ENCODE measurements at regions not wholly inside any gene's neighbourhood (a gene's known extent, or its start where the extent isn't known, plus 50 kb on each side); places are given as distances from the start of the nearest gene placed in this dataset.
"Not testable (repeated sequence)": the region's sequence is repeated elsewhere in the genome, so short reads cannot be mapped to it uniquely, and the experiment has no call there.

GRCh38 chr1:157287462-157287861, 149.3 kb upstream of the ETV3 start:
- DNase-seq, result no peak

DNA sequence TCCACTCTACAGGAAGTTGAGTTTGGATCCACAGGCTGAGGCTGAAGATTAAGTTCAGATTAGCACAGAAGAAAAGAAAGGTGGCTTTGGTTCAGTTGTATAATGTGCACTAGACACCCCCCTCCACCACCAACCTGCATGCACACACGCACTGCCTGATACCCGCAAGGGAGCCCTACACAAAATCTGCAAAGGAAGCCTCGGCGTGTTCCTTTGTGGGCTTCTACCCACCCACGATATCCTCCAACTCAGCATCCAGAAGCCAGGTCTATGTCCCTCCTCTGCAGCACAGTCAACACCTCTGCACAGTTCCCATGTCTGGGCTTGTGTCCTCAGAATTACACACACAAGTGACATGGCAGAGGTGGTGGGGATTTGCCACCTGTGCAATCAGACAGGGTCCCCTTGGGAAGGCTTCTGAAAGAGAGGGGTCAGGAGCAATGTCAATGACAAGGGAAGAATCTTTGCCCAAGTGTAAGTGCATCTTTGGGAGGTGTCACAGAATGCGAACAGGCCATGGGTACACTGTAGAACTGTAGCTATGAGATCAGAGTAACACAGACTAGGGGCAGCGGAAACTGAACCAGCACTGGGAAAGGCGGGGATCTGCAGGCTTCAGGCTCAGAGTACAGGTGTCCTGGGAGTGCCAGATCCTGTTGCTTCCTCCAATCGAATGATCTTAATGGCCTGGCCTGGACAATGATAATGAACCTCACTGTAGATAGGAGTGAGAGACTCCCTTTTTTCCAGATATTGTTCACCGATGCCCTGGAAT, 148.6 kb upstream of the ETV3 start:
- DNase-seq, result no peak

GRCh38 chr1:157286096-157286495, 147.9 kb upstream of the ETV3 start:
- no peak for DNase-seq

DNA sequence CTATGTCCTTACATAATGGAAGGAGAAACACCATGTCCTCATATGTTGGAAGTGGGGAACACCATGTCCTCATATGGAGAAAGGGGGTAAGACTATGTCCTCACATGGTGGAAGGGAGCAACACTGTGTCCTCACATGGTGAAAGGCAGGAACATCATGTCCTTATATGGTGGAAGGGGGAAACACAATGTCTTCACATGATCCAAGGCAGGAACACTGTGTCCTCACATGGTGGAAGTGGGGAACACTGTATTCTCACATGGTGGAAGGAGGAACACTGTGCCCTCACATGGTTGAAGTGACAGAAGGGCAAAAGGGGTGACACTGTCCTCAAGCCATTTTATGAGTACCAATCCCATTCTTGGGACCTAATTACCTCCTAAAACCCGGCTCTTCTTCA, 146.3 kb upstream of the ETV3 start:
- no peak for DNase-seq

DNA sequence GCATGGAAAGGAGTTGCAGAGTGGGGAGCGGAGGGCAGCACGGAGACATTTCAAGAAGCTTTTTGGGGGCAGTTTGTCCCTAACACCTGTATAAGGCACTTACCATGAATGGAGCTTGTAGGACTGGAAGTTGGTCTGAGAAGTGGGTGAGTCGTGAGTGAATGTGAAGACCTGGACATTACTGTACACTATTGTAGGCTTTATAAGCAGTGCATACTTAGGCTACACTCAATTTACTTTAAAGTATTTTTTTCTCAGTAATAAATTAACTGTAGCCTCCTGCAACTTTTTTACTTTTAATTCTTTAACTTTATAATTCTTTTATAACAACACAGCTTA, 141.6 kb upstream of the ETV3 start:
- no peak for DNase-seq

DNA sequence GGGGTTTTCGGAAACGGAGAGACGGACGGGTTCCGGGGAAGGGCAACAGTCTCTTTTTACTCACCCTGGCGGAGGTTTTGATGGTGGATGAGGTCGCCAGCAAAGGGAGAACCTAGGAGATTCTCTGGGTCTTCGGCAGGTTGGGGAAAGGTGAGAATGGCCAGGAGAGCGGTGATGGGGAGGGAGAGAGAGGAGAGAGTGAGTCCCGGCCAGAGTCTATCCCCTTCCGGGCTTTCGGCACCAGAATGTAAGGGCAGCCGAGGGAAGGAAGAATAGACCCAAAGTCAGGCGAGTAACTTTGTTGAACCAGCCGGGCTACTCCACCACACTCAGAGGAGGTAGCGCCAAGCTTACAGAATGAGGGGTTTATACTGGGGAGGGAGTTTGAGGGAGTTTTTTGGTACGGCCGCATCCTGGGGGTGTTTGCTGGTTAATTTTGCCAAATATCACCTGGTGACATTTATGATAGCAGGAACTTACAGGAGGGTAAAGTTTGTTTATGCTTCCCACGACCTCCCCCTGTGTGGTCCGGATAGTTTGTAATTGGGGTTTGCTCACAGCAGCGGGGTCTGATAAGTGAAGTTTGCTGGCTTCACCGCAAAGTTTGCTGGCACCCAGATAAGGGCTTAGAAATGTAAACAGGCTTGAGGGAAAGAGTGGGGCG, 141.1 kb upstream of the ETV3 start:
- DNase-seq, result no peak

GRCh38 chr1:157278383-157279137, 140.4 kb upstream of the ETV3 start:
- no peak for DNase-seq

DNA sequence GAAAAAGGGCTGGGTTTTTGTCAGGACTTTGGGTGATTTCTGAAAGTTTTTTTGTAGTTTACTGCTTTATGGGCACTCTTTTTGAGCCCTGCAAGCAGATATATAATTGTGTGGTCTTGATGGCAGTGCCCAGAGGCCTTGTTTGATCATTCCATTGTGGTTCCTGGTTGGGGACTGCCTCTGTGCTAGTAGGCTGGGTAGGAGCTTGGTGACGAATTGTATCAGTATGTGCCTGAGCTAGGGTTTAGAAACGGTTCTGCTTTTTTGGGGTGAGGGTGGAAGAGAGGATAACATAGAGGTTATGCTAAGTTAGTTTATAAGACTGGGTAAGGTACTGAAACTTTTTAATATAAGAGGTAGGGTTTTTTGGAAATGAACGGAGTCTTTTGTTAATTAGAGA, 139.7 kb upstream of the ETV3 start:
- DNase-seq, result no peak

GRCh38 chr1:157277281-157277680, 139.1 kb upstream of the ETV3 start:
- DNase-seq, result no peak

DNA sequence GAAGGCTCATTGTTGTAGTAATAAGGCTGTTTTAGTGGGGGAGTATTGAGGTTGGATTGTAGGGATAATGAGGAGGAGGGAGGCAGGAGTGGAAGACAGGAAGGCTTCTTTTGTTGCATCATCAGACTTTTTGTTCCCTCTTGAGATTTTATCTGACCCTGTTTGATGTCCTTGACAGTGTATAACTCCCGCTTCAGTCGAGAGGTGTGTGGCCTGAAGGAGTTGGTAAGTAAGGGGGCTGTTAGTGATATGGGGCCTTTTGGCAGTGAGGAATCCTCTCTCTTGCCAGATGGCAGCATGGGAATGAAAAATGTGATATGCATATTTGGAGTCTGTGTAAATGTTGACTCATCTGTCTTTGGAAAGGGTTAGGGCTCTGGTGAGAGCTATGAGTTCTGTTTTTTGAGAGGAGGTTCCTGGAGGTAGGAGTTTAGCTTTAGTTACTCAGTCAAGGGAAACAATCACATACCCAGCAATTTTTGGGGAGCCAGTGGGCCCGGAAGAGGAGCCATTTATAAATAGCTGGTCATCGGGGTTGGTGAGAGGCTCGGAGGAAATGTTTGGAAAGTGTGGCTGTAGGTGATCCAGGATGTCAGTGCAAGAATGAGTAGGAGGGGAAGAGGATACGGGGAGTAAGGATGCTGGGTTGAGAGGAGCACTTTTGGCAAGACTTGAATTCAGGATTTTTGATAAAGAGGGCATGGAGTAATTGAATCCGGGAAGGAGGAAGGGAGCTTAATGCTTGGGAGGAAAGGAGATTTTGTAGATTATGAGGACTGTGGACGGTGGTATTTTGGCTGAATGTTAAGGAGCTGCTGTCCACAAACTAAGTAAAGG, 136.7 kb upstream of the ETV3 start:
- DNase-seq, result no peak

DNA sequence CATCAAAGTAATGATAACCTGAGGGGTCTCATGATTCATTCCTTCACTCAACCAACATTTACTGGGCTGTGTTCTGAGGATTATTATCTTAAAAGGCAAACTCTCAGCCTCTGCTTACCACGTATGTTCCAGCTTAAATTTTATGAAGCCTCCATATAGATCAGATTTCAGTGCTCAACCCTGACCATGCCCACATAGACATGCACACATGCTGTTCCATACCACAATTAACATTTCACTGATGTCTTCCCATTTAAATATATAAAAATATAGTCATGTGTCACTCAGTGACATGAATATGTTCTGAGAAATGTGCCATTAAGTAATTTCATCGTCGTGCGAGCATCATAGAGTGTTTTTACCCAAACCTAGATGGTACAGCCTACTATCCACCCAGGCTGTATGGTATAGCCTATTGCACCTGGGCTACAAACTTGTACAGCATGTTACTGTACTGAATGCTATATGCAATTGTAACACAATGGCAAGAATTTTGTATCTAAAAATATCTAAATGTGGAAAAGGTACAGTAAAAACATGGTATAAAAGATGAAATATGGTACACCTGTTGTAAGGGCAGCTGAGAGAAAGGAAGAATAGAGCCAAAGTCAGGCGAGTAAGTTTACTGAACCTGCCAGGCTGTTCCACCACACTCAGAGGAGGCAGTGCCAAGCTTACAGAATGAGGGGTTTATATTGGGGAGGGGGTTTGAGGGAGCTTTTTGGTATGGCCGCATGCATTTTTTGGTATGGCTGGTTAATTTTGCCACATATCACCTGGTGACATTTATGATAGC, 134.7 kb upstream of the ETV3 start:
- DNase-seq, result no peak

- no peak for DNase-seq
These were observed 134.1 kb upstream of the ETV3 start for GRCh38 chr1:157272264-157272663.

DNA sequence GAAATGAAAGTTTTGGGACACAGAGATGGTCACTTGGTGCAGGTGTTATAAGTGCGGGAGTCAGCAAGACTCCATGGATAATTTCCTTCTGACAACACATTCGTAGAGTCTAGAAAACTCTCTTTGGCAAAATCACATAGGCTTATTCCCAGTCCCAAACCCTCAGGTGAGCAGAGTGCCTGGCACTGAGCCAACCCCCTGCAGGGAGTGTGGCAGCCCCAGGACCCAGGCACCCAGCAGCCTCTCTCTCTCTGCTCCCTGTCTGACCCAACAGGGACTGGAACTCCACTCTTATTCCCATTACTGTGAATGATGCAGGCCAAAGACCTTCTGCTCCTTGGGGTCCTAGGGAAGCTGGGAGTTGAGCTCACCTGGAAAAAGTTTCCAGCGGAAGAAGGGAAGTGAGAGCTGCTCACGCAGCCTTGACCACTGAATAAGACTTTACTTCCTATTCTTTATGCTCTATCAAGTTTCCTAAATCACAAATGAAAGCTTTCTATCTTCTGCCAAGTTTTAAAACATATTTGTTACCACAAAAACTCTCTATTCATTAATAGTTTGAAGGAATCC, 132.6 kb upstream of the ETV3 start:
- DNase-seq, result no peak

DNA sequence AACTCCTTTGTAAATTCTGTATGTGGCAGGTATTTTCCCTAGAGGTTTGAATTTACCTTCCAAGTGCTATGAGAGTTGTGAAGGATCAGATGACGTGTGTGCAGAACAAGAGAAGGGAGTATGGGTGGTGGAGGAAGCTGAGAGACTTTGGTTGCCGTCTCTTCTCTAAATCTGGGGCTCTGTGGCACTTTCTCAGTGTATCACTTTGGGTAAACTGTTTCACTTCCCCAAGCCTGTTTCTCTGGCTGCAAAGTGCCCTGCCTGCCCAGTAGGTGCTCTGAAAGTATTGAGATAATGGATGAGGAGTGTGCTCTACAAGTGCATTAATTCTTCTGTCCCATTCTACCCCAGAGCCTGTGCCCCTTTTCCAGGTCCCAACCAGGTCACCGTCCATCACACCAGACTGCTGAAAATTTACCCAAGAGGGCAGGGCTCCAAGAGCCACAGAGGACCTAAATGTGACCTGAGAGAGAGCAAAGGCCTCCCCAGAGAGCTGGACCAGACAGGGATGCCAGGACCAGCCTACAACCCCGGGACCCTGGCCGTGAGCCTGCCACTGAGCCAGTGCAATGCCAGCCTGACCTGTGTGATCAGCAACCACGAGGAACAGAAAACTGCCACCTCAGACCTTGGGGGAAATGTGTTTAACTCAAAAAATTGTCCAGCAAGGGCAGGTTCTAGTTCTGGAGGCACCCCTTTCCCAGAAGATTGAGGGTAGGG, 131.6 kb upstream of the ETV3 start:
- DNase-seq, result no peak

- DNase-seq, result no peak
These were observed 124.7 kb upstream of the ETV3 start for GRCh38 chr1:157262891-157263290.

GRCh38 chr1:157262422-157262821, 124.2 kb upstream of the ETV3 start:
- no peak for DNase-seq

DNA sequence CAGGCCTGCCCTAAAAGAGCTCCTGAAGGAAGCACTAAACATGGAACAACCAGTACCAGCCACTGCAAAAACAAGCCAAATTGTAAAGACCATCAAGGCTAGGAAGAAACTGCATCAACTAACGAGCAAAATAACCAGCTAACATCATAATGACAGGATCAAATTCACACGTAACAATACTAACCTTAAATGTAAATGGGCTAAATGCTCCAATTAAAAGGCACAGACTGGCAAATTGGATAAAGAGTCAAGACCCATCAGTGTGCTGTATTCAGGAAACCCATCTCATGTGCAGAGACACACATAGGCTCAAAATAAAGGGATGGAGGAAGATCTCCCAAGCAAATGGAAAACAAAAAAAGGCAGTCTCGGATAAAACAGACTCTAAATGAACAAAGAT, 117.7 kb upstream of the ETV3 start:
- DNase-seq, result not testable (repeated sequence)

GRCh38 chr1:157254183-157254582, 116.0 kb upstream of the ETV3 start:
- DNase-seq, result not testable (repeated sequence)

DNA sequence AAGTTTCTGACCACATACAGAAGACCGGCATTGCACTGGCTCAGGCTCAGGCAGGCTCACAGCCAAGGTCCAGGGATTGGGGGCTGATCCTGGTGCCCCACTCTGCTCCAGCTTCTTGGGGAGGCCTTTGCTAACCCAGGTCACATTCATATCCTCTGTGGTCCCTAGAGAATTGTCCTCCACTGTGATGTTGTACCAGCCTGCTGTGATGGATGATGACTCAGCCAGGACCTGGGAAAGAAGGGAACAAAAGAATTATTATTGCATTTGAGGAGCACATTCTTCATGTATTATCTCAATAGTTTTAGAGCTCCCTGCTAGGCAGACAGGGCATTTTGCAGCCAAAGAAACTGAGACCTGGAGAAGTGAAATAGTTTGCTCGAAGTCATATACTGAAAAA, 114.3 kb upstream of the ETV3 start:
- no peak for DNase-seq

DNA sequence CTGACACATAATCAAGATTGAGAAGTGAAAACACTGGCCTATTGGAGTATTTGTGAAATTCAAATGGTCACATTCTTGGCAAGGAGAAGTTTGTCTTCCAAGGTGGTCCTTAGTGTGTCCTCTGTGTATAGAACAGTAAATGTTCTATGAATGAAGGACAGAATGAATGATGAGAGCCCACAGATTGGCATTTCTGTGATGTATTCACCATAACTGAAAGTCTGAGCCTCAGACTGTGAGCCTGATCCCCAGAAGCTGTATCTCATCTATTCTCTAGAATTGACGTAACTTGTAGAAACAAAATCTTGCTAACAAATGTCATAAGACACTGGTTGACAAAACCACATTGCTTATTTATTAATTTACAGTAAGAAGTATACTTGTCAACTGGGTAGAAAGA, 111.5 kb upstream of the ETV3 start:
- DNase-seq, result no peak

- DNase-seq, result no peak
These were observed 111.1 kb upstream of the ETV3 start for GRCh38 chr1:157249326-157249725.

GRCh38 chr1:157247764-157248049, 109.5 kb upstream of the ETV3 start:
- not testable (repeated sequence) for DNase-seq
